ENCODE measurements at regions not wholly inside any gene's neighbourhood (a gene's known extent, or its start where the extent isn't known, plus 50 kb on each side); places are given as distances from the start of the nearest gene placed in this dataset.

DNA sequence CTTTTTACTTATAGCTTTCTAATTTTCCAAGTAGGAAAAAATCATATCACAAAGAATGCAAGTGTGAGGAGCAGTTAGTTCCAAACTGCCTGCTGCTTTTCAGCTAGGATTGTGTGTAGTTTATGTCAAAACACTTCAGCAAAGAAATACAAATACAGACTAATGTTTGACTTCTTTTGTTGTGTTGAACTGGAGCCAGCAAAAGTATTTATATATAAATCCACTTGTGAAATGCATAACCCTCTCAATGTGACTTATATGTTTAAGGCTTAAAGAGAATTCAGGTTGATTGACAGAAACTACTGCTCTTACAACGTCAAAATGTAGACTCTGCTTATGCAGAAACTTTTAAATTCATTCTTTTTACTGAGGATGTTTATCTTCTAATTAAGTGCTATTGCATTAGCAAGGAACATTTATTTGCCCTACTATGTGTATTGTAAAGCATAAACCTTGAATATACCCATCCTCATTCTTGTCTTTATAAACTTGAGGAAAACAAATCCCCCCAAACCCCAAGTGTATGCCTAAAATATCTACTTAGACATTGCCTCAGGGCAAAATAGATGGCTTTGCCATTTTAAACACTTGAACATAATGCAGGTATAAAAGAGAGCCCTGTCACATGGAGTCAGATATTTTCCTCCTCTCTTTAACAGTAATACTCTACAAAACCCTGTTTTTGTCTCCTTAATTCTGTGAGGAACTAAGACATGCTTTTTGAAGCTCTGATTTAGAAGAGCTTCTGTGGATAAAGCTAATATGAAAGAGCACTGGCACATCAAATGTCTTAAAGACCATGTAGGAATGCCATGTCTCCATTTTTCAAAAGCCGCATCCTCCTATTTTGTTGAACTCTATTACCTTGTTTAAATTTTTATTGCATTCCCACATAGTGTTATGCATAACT lies 302.8 kb upstream of the TBC1D5 start:
- no peak for DNase-seq (ENCODE audit: low spot score)

DNA sequence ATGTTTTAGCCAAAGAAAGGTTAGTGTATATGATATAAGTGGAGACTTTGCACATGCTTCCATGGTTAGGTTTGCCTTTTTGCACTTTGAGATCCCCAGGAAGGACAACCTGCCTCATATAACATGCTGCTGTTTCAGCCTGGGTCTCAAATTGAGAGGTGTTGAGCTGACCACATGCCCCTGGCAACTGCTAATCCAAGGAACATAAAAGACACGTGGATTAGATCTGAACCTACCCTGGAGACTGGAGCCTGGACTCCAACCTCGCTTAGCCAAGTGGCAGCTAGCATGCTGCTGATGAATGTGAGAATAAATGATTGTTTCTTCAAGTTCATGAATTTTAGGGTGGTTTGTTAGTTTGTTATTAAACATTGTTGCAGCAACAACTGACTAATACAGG lies 301.8 kb upstream of the TBC1D5 start:
- no peak for DNase-seq (ENCODE audit: low spot score)

DNA sequence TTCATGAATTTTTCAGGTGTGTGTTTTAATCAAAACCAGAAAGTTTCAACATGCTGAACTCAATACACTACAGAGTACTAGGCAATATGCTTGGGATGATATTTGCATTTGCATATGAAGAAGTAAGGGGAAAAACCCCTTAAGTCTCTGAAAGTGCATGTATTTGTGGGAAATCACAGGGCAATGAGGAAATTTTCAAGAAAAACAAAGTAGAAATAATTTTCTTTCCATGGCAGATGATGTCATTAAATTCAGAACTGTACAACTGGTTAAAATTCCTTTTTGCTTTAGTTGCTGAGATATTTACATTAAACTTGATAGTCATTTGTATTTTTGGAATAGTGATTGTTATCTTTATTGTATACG lies 294.0 kb upstream of the TBC1D5 start:
- DNase-seq (ENCODE audit: low spot score): no peak

- DNase-seq (ENCODE audit: low spot score): no peak
Measured at GRCh38 chr3:18035641-18036449, 293.4 kb upstream of the TBC1D5 start.

DNA sequence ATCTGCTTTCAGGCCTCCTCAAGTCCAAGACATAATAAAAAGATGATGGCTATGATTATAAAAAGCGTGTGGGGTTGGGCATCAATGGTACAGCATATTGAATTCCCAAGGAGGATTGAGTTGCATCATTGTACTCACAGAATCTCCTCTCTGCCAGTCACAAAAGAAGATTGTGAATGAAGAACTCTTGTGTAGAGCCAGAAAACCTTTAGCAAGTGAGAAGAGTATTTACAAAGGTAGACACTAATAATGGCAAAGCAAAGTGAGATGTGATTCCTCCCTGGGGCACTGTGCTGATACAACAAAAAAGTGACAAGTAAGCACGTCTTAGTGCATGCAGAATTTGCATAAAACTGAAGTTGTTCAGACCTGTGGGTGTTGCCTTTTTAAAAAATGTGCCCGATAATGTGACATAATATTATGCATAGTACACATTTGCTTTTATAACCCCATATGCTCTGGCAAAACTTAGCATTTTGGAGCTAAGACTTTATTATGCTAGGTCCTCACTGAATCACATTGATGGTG lies 291.2 kb upstream of the TBC1D5 start:
- DNase-seq (ENCODE audit: low spot score): no peak

GRCh38 chr3:18030371-18030870 lies 288.0 kb upstream of the TBC1D5 start:
- DNase-seq (ENCODE audit: low spot score): no peak

DNA sequence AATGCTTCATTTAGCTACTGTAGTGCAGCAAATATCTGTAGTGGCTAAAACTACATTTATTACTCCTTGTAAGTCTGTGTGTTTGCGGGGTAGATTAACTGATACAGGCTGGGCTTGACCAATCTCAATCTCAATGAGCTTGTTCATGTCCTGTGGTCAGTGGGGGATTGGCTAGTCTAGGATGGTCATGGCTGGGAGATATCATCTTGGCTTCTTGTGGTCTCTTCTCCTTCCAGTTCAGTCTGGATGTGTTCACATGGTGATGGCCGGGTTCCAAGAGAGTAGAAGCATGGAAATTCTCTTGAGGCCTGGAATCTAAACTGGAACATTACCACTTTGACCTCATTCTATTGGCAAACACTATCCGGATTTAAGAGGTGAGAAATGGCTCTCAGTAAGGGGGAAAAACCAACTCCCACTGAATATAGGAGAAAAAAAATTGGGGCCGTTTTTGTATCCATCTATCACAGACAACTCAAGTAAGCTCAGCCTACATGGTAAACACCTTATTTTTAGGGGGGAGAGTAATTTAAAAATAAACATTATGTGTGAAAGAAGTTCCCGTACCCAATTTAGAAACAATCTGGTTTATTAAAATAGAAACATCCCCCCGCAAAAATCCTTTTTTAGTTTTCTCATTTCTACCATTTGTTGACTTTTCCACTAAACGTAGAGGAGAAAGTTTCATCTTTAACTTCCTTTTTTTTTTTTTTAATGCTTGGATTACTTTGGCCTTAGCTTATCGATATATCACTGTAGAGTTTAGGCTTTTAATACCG lies 284.9 kb upstream of the TBC1D5 start:
- DNase-seq (ENCODE audit: low spot score): no peak

DNA sequence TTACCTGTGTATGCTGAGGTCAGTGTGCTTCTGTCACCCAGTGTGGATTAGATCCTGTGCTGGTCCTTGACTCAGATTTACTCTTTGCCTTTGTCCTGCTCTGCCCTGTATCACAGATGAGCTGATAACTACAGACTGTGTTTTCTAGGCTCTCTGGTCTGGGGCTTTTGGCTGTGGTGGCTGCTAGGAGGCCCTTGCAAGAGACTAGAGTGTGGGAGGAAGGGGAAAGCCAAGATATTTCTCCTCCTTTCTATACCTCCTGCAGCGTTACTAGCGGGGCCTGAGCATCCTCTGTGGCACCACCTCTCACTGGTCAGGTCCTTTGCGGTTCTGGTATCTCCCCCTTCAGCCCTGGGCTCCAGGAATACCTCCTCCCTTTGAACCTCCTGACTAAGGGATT lies 282.3 kb upstream of the TBC1D5 start:
- no peak for DNase-seq (ENCODE audit: low spot score)

DNA sequence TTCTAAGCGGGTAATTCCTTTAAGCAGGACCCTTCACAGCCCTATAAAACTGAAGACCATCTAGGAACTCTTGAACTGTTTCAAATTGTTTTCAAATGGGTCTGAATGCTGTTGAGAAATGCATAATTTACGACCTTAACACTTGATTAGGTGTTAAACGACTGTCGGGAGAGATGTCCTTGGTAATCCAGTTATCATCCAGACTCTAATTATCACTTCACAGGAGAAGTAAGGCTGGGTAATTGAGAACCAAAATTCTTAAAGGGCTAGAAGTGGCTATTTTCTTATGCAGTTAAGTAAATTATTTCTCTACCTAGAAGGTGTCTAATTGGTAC lies 276.7 kb upstream of the TBC1D5 start:
- no peak for DNase-seq (ENCODE audit: low spot score)

- DNase-seq (ENCODE audit: low spot score): no peak
Measured at GRCh38 chr3:18018491-18019160, 276.2 kb upstream of the TBC1D5 start.

DNA sequence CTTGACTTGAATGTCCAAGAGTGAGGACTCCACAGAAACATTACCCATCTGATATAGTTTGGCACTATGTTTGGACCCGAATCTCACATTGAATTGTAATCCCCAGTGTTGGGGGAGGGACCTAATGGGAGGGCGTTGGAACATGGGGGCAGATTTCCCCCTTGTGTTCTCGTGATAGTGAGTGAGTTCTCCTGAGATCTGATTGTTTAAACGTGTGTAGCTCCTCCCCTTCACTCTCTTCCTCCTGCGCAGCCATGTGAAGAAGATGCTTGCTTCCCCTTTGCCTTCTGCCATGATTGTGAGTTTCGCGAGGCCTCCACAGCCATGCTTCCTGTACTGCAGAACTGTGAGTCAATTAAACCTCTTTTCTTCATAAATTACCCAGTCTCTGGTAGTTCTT lies 273.9 kb upstream of the TBC1D5 start:
- DNase-seq (ENCODE audit: low spot score): no peak

DNA sequence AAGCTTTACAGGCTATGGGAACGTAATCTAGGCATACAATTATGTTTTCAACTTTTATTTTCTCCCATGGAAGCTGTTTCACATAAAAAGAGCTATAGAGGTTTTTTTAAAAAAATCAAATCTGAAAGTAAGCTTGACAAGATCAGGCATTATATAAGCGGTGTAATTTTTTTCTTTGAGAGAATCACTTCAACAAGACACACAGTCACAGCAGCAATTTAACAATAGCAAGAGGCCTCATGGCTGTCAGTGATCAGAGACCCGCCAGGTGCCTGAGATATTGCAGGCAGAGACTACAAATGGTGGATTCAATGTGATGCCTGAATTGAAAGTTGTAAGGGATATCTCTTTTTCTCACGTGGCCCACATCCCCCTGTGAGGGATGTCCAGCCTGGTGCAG lies 270.5 kb upstream of the TBC1D5 start:
- no peak for DNase-seq (ENCODE audit: low spot score)

GRCh38 chr3:18012436-18012835 lies 270.0 kb upstream of the TBC1D5 start:
- DNase-seq (ENCODE audit: low spot score): no peak

DNA sequence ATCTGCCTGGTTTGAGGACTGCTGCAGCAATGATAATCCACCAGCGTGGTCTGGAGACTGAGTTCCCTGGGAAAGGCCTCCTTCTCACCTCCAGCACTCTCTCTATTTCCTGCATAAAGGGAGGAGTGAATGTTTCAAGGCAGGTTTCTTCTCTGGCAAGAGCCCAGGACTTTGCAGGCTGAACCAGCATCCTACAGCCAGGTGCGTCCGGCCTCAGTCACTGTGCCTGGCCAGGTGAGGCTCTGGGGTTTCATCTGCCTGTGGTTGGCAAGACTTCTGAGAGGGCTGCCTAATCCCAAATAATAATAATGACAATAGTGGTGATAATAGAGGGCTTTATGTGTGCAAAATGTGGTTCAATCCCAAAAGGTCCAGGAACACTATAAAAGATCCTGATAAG lies 269.0 kb upstream of the TBC1D5 start:
- DNase-seq (ENCODE audit: low spot score): no peak

DNA sequence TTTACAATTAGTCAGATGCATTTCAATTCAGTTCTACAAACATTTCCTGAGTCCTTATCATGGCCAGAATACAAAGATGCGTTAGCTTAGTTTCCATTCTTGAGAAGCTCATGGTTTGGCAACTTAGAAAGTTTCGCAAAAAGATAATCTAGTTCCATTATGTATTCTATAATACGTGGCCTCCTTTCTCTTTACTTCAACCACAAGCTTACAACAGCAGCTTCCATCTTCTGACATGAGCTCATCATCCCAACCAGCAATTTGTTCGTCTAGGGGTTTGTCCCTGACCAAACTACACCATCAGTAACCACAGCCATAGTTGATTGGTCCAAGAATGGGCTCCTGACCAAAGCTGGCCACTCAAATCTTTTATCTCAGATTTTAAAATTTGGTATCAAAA lies 267.6 kb upstream of the TBC1D5 start:
- no peak for DNase-seq (ENCODE audit: low spot score)

- no peak for DNase-seq (ENCODE audit: low spot score)
Measured at GRCh38 chr3:18008706-18009368, 266.4 kb upstream of the TBC1D5 start.

GRCh38 chr3:18007980-18008379 lies 265.5 kb upstream of the TBC1D5 start:
- DNase-seq (ENCODE audit: low spot score): no peak

DNA sequence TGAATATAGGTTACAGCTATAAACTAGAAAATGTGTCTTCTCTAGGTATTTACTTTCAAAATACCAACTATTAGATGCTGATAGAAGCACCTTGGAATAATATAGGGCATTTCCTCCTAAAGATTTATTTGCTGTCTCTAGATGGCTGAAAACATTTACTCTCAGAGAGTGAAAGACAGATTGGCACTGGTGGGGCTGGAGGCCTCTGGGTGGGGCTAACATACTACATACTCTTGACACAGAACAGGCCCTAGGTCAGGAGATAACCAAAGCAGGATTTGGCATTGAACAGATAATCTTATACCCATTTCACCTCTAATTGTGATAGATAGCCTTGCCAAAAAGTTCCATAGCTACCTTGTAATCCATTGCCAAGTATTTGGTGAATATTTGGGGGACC lies 253.3 kb upstream of the TBC1D5 start:
- no peak for DNase-seq (ENCODE audit: low spot score)

DNA sequence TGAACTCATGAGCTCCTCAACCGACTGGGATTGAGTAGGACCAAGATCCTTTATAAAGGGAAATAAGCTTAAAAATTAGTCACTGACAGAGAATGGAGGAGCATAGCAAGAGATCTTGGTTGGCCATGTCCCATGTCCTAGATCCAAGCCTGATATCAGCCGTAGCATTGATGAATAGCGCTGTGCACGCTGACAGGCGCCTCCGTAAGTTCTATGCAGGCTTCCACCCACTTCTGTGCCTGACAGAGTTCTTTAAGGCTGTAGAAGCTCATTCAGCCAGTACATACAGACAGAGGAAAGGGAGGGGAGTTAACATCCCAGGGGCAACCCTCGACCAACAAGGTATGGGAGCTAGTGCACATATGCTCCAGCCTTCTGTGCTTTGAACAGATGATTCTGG lies 251.7 kb upstream of the TBC1D5 start:
- no peak for DNase-seq (ENCODE audit: low spot score)

- no peak for DNase-seq (ENCODE audit: low spot score)
Measured at GRCh38 chr3:17990390-17990789, 248.0 kb upstream of the TBC1D5 start.

DNA sequence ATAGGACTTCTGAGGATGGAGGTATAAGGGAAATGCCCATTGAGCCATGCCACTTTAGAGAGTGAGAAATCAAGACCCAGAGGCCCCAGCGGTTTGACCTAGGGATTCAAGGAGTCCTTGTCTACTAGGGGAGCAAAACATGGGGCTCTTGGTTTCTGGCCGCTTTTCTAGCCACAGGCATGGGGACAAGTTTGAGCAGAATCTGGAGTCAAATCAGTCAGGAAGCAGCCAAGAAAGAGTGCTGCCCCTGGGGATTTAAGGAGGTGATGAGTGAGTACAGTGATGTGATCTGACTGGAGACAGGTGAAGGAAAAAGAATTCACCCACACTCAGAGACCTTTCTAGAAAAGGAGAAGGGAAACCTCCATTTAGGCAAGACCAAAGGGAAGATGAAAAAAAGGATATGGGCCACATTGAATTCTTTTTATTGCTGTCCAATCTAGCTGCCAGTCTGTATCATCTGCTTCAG lies 244.0 kb upstream of the TBC1D5 start:
- DNase-seq (ENCODE audit: low spot score): no peak

Data from NAMALWA (cell line).